HG02610 (cell line): ENCODE measurements at regions not wholly inside any gene's neighbourhood (a gene's known extent, or its start where the extent isn't known, plus 50 kb on each side); places are given as distances from the start of the nearest gene placed in this dataset.
"Not testable (repeated sequence)": the region's sequence is repeated elsewhere in the genome, so short reads cannot be mapped to it uniquely, and the experiment has no call there.

Source experiments
- ATAC-seq: cut with Tn5 transposase; IDR thresholded peaks from one replicate; pipeline ENCODE4 v1.9.1; 2021; ENCODE audit warnings: mild to moderate bottlenecking, moderate library complexity; ENCODE audit not compliant: unreplicated experiment

- ATAC-seq = not testable (repeated sequence)
Observed at GRCh38 chr15:84536181-84536580, 64.6 kb upstream of the ZSCAN2 start.

GRCh38 chr15:84544586-84544985 is 56.2 kb upstream of the ZSCAN2 start:
- ATAC-seq = not testable (repeated sequence)

GRCh38 chr15:84547150-84547549 is 53.7 kb upstream of the ZSCAN2 start:
- not testable (repeated sequence) for ATAC-seq

- ATAC-seq = not testable (repeated sequence)
Observed at GRCh38 chr15:84550503-84550902, 50.3 kb upstream of the ZSCAN2 start.
